H1 (cell line): ENCODE measurements at regions not wholly inside any gene's neighbourhood (a gene's known extent, or its start where the extent isn't known, plus 50 kb on each side); places are given as distances from the start of the nearest gene placed in this dataset.

Source experiments
- BACH1 ChIP-seq: IDR thresholded peaks from 2 replicates; pipeline ENCODE4 v1.6.1; 2012; ENCODE audit warnings: low read length, improper control_type of control experiment
- HDAC6 ChIP-seq: IDR thresholded peaks from one replicate; pipeline ENCODE4 v1.7.1; 2012; ENCODE audit warnings: low read depth, mild to moderate bottlenecking, inconsistent platforms, low read length, moderate library complexity
- JUND ChIP-seq: IDR thresholded peaks from 2 replicates; pipeline ENCODE4 v1.6.1; 2011; ENCODE audit warnings: mild to moderate bottlenecking, improper control_type of control experiment, low read length
- MAFK ChIP-seq: IDR thresholded peaks from 2 replicates; pipeline ENCODE4 v1.6.1; 2012; ENCODE audit warnings: low read depth, mild to moderate bottlenecking, improper control_type of control experiment, low read length
- POLR2A ChIP-seq, 2 experiments: IDR thresholded peaks; 1 replicate in 1 of 2; 2 replicates in 1 of 2; pipeline ENCODE4 v1.6.1; 2011; ENCODE audit warnings: low read depth in 2 of 2, low read length in 2 of 2, mild to moderate bottlenecking in 2 of 2; ENCODE audit errors: control extremely low read depth in 1 of 2
- SRF ChIP-seq: IDR thresholded peaks from 2 replicates; pipeline ENCODE4 v1.6.1; 2011; ENCODE audit warnings: mild to moderate bottlenecking, low read depth, low read length, moderate library complexity
- TF ChIP-seq, protein P1 (sequence below), 3 experiments: IDR thresholded peaks; 1 replicate in 2 of 3; 2 replicates in 1 of 3; pipeline versions ENCODE4 v1.5.1 to v1.6.1; 2011; ENCODE audit warnings: low read length in 3 of 3, mild to moderate bottlenecking in 3 of 3, inconsistent platforms in 2 of 3, low read depth in 1 of 3, moderate library complexity in 1 of 3; ENCODE audit not compliant: insufficient read depth in 1 of 3; ENCODE audit errors: control extremely low read depth in 1 of 3
- TF ChIP-seq, protein P2 (sequence below): IDR thresholded peaks from 2 replicates; pipeline ENCODE4 v1.6.1; 2012; ENCODE audit warnings: inconsistent platforms

DNA sequence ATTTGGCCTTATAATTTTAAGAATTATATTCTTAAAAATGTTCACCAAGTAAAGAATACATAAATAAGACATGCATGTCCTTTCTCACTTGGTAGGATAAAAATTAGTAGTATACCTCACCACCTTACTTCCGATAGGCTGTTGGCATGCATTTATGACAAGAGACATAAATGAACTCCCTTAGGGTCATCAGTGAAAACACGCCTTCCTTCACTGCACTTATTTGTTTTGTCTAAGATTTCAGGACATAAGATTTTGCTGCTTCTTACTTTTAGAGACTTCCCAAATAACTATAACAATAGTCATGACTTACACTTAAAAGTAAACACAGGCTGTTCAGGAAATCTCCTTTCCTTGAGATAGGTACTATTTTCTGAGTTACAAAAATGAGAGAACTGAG is 661.3 kb upstream of the CNTNAP5 start:
- TF ChIP-seq, protein P1, sequence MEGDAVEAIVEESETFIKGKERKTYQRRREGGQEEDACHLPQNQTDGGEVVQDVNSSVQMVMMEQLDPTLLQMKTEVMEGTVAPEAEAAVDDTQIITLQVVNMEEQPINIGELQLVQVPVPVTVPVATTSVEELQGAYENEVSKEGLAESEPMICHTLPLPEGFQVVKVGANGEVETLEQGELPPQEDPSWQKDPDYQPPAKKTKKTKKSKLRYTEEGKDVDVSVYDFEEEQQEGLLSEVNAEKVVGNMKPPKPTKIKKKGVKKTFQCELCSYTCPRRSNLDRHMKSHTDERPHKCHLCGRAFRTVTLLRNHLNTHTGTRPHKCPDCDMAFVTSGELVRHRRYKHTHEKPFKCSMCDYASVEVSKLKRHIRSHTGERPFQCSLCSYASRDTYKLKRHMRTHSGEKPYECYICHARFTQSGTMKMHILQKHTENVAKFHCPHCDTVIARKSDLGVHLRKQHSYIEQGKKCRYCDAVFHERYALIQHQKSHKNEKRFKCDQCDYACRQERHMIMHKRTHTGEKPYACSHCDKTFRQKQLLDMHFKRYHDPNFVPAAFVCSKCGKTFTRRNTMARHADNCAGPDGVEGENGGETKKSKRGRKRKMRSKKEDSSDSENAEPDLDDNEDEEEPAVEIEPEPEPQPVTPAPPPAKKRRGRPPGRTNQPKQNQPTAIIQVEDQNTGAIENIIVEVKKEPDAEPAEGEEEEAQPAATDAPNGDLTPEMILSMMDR (IDR thresholded peaks at IDR 0.05; ENCODE audit: control extremely low read depth in 1 of 3, insufficient read depth in 1 of 3, low read depth in 1 of 3, low read length in 3 of 3) = no peak
- TF ChIP-seq POLR2A (IDR thresholded peaks at IDR 0.05; ENCODE audit: control extremely low read depth in 1 of 2, low read depth in 2 of 2, low read length in 2 of 2) = no peak
- no peak for TF ChIP-seq BACH1
- TF ChIP-seq, protein P2, sequence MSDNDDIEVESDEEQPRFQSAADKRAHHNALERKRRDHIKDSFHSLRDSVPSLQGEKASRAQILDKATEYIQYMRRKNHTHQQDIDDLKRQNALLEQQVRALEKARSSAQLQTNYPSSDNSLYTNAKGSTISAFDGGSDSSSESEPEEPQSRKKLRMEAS = no peak
- no peak for TF ChIP-seq MAFK
- no peak for TF ChIP-seq JUND
- no peak for TF ChIP-seq SRF
- no peak for TF ChIP-seq HDAC6
